CD1c-positive myeloid dendritic cell (primary cell): ENCODE measurements at regions not wholly inside any gene's neighbourhood (a gene's known extent, or its start where the extent isn't known, plus 50 kb on each side); places are given as distances from the start of the nearest gene placed in this dataset.
A peak's percentile ranks its signal among the peaks of the same experiment; 100 is the strongest.

ENCODE experiments used
- DNase-seq: peaks from one replicate; pipeline ENCODE4 v3.0.0-alpha.2; 2016; ENCODE audit errors: extremely low spot score

DNA sequence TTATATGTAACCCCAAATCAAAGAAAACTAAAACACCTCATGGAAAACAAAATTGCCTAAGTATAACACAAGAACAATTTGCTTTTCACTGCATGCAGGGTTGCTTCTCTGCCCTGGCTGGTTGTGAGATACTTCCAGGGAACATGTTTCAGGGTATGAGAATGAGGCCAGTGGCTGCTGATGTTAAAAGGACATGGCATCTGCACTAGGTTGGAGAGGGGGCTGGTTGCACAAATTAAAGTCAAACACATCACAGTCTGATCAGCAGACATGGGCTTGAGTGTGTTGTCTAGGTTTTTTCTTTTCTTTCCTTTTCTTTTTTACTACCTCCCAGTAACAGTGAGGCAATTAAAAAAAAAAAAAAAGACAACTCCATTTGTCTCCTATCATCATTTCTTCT is 374.9 kb downstream of the MCTP2 start:
- DNase-seq, result no peak

DNA sequence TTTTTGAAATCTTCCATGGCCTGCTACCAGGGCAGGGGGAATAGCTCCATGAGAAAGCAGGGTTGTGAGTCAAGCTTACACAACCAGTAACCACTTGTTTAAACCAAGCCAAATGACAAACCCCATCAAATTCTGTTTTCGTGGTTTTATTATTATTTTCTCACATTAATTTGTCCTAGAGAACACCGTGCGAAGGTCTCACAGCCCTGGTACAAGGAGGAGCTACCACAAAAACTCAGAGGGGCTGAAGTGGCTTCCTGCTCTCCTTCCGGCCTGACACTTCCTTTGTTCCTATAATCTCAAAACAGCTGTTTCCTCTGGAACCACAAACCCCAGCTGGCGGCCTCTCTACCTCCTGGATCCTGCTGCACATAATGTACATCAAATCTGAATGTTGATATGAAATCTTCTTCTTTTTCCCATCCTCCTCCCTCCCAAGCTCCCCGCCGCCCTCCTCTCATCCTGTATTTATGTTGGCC is 375.9 kb downstream of the MCTP2 start:
- no peak for DNase-seq

DNA sequence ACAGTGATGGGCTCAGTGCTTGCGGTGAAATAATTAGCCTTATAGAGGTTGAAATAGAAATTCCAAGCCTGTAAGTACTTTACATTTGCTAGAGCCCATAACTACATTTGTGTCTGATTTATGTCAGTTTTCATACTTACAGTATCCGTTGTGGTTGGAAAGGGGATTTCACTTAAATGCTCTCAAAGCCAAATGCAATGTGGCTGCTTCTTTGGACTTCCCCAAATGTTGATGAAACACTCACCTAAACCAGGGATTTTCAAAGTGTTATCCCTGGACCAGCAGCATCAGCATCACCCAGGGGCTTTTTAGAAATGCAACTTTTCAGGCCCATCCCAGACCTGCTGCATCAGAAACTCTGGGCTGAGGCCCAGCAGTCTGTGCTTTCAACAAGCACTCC is 378.7 kb downstream of the MCTP2 start:
- no peak for DNase-seq

DNA sequence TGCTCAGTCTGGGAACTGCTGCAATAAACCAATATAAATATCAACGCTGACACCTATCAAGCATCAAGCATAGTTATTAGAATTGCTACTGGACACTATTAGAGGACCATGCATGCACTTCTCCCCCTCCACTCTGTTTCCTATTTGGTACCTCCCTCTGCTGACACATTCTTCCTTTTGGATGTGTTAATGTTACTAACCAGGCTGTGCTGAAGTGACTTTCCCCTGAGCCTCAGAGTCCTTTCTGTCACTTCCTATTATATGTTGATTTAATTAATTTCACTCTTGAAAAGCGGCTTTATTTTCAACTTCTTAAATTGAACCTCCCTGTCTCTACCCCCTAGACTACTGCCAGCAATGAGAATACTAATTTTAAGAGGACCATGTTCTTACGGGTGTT is 379.1 kb downstream of the MCTP2 start:
- no peak for DNase-seq

DNA sequence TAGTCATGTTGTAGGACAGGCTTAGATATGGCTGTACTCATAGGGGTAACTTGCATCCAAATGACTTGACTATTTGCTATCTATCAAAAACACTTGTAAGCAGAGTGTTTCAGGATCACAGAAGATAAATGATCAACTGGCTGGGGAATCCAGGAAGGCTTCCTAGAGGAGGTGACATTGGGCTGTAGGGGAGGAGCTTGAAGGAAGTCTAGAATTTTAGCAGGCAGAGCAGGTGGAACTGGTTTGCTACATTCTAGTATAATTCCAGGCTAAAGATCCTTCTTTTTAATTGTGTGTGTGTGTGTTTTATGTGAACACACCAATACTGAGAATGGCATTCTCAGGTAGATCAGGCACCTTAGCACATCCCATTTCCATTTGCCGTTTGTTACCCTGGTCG is 380.3 kb downstream of the MCTP2 start:
- no peak for DNase-seq

DNA sequence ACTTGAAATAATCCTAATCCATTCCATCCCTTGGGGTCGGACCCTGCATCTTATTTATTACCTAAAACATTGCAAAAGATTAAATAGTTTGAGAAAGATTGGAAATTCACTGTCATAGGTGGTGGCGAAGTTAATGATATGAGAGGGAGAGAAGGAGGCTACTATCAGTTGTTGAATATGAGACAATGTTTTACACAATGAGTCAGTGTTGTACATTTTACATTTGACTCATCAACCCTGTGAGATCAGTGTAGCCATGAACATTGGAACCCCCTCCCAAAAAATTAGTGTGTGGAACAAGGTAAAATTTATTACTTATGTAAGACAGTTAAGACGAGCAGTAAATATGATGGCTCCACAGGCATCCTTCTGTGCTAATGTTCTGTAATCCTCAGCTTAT is 384.3 kb downstream of the MCTP2 start:
- DNase-seq, result no peak

DNA sequence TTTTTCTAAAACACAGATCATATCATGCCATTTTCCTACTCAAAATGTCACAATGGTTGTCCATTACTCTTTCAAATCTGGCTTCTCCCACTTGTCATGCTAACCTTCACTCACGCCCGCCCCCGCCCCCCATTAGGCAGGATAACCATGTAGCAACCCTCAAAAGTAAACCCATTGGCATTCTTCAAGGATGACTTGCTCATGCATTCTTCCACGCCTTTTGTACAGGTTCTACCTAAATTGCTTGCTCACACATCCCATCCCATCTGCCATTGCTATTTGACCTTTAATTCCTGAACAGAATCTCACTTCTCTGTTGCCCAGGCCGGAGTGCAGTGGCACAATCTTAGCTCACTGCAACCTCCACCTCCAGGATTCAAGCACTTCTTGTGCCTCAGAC is 389.3 kb downstream of the MCTP2 start:
- no peak for DNase-seq

DNA sequence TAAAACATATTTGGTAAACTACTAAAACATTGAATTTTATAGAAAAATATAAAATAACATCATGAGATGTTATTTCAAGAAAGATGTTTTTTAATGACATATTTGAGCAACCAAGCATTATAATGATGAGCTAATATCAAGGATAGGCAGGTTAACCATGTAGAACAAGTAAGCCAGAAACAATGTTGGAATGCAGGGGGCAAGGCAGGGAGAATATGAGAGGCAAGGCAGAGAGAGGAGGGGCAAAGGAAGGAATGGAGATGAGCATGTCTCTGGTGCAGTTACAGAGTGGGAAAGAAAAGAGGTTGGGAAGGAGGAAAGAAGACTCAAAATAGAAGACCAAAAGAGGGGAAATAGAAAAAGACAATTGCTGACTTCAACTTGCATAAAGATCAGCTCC is 390.4 kb downstream of the MCTP2 start:
- no peak for DNase-seq

DNA sequence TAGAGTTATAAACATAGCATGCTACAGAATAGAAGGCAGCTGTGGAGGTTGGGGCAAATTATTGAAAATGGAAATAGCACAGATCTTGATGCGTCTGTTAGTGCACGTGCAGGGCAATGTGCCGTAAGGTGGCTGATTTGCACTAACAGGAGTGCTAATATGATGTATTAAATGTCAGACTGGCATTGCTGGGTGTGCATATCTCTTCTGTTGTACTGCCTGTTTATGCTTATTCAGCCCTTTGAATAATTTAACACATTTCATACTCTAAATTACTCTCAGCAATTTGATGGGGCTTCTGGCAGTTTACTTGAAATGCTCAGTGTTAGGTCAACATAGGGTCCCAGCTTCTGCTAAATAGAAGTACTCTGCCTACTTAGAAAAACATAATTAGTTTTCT is 395.6 kb downstream of the MCTP2 start:
- DNase-seq, result no peak

DNA sequence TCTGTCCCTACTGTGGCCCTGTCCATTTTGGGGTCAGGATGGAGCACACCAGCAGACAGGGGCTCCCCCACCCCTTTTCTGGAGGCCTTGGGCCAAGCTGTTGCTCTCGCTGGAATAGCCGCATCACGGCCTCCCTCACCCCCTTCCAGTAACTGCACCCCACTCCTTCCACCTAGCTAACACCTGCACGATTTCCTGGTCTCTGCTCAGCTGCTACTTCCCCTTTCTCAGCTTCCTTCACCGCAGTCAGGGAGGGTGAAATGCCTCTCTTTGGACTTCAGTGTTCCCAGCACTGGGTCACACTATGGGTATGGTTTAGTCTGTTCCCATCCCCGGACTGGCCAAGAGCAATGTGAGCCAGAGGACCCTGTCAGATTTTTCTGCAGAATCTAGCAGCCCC is 400.2 kb downstream of the MCTP2 start:
- DNase-seq, result no peak

DNA sequence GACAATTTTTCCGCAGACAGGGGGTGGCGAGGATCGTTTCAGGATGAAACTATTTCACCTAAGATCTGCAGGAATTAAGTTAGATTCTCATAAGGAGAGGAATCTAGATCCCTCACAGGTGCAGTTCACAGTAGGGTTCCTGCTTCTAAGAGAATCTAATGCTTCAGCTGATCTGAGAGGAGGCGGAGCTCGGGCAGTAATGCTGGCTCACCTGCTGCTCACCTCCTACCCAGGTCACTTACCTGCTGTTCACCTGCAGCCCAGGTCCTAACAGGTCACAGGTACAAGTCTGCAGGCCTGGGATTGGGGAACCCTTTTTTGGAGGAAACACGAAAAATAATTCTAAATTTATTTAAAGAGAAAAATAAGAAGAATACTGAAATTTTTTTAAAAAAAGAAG is 406.8 kb downstream of the MCTP2 start:
- no peak for DNase-seq

DNA sequence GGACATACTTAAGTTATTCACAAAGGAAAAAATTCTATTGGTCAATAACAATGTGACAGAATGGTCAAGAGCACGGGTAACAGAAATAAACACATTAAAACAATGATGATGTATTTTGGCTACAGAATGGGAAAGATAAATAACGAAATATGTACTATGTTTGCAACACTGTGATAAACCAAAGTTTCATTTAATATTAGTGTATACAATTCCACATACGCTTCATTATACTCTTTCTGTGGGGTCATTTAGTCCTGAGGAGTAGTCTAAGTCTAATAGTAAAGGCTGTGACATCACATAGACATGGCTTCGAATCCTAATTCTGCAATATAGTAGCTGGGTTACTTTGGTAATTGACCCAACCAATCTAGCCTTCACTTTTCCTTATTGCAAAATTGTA is 408.3 kb downstream of the MCTP2 start:
- no peak for DNase-seq

DNA sequence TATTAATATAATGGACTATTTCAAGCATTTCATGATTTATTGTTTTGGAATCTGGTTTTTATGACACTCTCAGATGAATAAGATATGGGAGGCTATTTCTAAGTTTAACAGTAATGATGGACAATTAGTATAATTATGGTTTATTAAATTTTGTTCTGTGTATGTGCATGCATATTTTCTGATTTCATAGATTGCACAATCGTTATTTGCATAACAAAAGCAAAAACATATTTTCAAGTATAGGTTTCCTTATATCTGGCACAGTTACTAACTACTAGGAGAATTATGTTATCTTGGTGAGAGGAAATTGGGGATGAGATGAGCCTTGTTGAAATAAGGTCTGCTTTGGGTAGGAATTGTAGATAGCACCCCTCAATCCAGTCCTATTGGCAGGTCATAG is 413.1 kb downstream of the MCTP2 start:
- no peak for DNase-seq

DNA sequence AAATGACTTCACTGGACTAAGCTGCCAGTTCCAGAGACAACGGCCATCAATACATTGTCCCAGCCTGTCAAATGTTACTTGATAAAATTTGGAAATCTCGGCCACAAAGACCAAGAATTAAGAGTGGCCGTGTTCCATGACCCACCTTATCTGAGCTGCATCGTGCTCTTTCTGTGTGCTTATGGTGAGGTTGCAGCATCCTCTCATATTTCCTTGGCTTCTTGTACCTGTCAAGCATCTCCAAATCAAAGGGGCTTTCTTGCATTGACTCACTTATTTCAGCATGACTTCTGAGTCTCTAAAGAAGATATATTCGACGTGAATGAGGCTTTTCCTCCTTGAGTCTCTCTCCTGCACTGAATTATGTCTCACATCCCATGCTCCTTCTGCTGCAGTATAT is 421.7 kb downstream of the MCTP2 start:
- DNase-seq, result no peak

DNA sequence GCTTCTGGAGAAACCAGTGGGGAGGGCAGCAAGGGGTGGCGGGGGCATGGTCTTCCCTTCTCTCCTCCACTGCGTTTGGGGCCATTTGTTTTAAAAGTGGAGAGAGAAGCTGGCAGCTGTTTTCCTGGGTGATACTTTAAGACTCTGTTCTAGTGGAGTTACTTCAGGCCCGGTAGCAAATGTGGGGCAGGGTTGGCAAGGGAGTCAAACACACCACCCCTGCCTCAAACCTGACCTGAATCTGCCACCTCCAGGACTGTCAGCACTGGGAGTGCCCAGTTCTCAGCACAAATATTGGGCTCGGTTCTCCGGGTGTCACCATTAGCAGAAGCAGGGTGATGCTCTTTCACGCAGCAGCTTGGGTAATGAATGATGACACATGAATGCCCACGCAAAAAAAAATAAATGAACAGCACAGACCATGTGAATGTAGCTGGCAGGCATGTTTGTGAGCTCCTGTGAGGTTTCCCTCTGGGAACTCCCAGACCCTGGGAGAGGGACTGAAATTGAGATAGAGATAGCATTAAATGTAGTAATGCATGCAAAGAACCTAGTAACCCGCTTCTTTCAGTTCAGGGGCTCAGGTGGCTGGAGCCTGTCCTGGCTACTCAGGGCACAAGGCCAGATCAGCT is 424.0 kb downstream of the MCTP2 start:
- DNase-seq, result no peak

DNA sequence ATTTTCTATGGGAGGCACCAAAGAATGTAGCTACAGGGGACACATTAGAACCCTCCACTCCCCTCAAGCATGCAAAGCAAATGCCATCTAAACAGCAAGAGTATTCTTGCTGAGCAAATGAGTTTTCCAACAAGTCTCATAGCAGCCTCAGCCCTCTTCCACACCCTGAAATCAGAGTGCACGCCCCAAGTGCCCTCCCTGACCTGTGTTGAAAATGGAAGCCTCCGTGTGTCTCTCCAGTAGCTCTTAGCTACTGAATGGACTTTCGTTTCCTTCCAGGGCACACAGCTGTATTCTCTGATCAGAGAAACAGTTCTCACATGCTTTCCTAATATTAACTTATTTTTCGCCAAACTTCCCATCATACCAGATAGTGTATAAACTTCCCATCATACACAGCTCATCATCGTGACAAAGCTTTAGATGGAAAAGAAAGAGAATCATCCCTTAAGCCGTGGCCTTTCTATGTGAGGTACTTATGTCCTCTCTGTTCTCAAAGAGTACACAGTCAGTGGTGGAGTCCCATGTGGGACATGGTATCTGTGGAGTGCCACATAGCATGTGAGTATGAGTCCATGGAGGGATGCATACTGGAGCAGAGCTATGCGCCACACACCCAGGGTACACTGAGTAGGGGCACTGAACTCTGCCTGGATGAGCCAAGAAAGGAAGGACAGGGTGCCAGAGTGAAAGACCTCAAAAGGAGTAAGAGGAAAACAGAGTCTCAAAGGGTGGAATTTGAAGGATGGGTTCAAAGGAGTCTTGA is 434.5 kb downstream of the MCTP2 start:
- DNase-seq, result no peak

DNA sequence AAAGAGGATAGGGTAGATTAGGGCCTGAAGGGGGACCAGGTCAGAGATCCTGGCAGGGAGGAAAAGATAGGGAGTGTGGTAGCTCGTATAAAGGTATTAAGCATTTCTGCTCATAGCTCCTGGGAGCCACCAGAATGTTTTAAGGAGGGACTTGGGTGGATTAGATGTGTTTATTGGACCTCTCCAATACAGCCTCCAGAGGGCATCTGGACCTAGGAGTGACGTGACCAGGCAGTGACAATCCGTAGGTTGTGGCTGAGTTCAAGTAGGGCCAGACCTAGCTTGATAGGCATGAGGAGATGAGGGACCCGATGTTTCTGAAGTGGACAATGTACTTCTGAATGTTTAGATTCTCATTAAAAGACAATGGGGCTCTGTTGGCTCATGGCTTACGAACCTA is 435.2 kb downstream of the MCTP2 start:
- no peak for DNase-seq

DNA sequence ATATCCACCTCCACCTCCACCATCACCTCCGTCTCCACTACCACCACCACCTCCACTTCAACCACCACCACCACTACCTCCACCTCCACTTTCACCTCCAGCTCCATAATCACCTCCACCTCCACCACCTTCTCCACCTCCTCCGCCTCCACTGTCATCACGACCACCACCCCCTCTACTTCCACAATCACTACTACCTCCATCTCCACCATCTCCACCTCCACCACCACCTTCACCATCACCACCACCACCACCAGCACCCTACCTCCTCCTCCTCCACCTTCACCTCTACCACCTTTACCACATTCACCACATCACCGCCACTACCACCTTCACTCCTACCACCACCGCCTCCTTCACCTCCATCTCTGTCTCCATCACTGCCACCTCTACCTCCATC is 435.7 kb downstream of the MCTP2 start:
- DNase-seq, result no peak

DNA sequence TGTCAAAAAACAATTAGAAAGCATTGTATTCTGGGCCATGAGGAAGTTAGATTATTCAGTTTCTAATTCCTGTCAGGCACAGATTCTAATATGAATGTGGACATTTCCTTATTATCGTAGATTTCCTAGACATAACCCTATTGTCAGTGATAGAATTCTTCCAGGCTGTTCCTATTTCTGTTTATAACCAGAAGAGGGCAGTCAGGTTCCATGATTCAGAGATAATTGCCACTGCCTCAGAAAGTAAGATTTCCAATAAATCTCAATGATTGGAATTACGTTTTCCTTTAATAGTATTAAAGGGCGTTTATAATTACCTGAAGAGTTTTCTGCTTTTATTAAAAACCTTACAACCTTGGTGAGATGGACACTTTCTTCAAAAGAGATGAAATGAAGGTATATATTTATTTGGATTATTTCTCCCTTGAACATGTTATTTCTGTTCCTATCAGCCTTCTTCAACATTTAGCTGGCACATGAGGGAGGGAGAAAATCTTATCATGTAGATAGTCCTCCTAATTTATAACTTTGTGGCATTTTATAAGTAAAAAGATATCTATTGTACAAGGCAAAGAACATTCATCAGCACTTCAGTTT is 439.2 kb downstream of the MCTP2 start:
- DNase-seq, result peak; percentile 15

DNA sequence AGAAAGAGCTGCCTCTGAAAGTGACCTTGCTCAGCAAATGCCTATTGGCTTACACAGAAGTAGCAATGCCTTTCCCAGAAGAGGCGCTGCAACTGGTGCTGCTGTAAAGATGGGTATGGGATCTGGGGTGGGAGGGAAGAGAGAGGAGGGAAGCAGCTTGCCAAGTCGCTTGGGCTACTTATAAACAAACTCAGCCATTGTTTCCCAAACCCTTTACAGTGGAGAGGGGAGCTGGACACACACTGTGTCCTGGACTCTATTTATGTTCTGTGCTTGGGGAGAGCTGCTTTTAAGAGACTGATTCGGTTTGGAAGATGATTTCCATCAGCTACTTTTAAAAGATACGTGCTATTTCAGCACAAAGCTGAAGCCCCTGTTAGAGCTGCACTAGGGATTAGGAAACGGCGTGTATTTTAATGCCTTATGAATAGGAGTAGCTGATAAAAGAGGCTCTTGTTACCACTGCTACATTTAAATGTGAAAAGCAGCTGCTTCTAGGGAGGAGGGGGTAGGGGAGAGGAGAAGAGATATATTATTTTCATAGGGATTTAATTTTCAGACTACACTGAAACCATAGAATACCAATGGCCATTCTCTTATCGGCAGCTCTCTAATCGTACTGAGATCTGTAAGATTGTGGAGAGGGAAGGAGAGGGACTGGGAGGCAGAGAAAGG is 440.6 kb downstream of the MCTP2 start:
- DNase-seq, result no peak

DNA sequence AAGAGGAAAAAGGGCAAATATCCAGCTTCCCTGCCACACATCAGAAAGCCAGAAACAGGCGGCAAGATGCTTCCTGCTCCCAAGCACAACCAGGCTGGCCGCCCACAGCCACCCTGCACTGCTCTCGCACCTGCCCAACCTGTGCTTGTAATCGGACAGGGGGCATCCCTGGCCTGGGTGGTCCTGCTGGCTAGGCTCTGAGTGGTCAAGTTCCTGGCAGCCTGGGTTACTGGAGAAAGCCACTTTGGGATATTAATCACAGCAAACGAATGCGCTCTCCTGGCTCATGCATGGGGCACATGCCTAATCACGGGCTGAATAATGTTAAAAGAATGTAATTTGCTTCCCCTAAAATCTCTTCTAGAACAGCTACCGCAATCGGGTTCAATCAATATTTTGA is 442.4 kb downstream of the MCTP2 start:
- no peak for DNase-seq

DNA sequence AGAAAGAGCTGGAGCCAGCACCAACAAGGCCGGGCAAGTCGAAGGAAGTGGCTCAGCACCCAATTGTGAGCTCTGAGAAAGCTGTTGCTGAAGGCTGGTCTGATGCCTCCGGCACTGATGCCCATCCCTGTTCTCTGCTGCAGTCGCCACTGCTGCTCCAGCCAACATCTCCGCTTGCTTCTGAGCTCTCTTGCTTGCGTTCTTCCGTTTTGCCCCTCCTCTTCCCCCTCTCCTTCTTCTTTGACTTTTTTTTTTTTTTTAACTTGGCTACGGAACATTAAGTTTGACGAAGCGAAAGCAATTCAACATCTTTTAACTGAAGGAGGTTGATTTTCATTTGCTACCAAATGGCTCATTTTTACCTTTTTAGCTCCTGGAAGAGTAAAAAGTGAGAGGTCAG is 442.9 kb downstream of the MCTP2 start:
- no peak for DNase-seq
